ENCODE measurements at regions not wholly inside any gene's neighbourhood (a gene's known extent, or its start where the extent isn't known, plus 50 kb on each side); places are given as distances from the start of the nearest gene placed in this dataset.

- no peak; the same call in 2 of the 3 replicates for ATAC-seq
- TF ChIP-seq ESRRG (CRISPR knock-in tag; IDR thresholded peaks at IDR 0.05) (no peak), TSHZ2 (CRISPR knock-in tag; IDR thresholded peaks at IDR 0.05) (no peak), ZC3H10 (CRISPR knock-in tag; IDR thresholded peaks at IDR 0.05) (no peak), ZNF70 (CRISPR knock-in tag; IDR thresholded peaks at IDR 0.05) (no peak), CSDC2 (CRISPR knock-in tag; IDR thresholded peaks at IDR 0.05) (no peak), SNAI2 (CRISPR knock-in tag; IDR thresholded peaks at IDR 0.05) (no peak), OSR1 (CRISPR knock-in tag; IDR thresholded peaks at IDR 0.05) (no peak), BACH2 (CRISPR knock-in tag; IDR thresholded peaks at IDR 0.05; ENCODE audit: borderline replicate concordance) (no peak), RARB (CRISPR knock-in tag; IDR thresholded peaks at IDR 0.05) (no peak), ARNTL (CRISPR knock-in tag; IDR thresholded peaks at IDR 0.05; ENCODE audit: borderline replicate concordance, low read depth) (no peak)
- TF ChIP-seq, protein P1, sequence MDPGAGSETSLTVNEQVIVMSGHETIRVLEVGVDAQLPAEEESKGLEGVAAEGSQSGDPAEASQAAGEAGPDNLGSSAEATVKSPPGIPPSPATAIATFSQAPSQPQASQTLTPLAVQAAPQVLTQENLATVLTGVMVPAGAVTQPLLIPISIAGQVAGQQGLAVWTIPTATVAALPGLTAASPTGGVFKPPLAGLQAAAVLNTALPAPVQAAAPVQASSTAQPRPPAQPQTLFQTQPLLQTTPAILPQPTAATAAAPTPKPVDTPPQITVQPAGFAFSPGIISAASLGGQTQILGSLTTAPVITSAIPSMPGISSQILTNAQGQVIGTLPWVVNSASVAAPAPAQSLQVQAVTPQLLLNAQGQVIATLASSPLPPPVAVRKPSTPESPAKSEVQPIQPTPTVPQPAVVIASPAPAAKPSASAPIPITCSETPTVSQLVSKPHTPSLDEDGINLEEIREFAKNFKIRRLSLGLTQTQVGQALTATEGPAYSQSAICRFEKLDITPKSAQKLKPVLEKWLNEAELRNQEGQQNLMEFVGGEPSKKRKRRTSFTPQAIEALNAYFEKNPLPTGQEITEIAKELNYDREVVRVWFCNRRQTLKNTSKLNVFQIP (CRISPR knock-in tag; IDR thresholded peaks at IDR 0.05; ENCODE audit: borderline replicate concordance, low read depth) = no peak
Observed at GRCh38 chr3:106635271-106635670, 742.0 kb upstream of the CCDC54 start.

DNA sequence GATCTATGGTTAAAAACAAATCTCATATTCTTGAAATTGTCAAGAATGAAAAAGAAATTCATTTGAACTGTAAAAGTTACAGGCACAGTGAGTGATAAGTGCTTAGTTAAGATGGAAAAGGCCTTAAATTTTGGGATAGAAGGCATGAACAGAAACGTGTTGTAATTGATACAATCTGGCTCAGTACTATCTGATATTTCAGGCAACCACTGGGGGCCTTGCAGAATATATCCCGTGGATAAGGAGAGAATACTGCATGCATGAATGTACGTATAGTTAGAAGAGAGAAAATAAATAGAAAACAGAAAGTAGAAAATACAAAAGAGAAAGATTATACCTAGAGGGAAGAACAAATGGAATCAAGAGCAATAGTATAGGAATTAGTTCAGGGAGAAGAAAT, 741.4 kb upstream of the CCDC54 start:
- TF ChIP-seq CSDC2 (CRISPR knock-in tag; IDR thresholded peaks at IDR 0.05) (no peak), SNAI2 (CRISPR knock-in tag; IDR thresholded peaks at IDR 0.05) (no peak), TOX (CRISPR knock-in tag; IDR thresholded peaks at IDR 0.05; ENCODE audit: borderline replicate concordance) (no peak), ISL1 (CRISPR knock-in tag; IDR thresholded peaks at IDR 0.05) (no peak), GLIS3 (CRISPR knock-in tag; IDR thresholded peaks at IDR 0.05) (no peak)
- TF ChIP-seq, protein P2, sequence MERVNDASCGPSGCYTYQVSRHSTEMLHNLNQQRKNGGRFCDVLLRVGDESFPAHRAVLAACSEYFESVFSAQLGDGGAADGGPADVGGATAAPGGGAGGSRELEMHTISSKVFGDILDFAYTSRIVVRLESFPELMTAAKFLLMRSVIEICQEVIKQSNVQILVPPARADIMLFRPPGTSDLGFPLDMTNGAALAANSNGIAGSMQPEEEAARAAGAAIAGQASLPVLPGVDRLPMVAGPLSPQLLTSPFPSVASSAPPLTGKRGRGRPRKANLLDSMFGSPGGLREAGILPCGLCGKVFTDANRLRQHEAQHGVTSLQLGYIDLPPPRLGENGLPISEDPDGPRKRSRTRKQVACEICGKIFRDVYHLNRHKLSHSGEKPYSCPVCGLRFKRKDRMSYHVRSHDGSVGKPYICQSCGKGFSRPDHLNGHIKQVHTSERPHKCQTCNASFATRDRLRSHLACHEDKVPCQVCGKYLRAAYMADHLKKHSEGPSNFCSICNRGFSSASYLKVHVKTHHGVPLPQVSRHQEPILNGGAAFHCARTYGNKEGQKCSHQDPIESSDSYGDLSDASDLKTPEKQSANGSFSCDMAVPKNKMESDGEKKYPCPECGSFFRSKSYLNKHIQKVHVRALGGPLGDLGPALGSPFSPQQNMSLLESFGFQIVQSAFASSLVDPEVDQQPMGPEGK (CRISPR knock-in tag; IDR thresholded peaks at IDR 0.05; ENCODE audit: borderline replicate concordance) = no peak
- ATAC-seq = no peak

DNA sequence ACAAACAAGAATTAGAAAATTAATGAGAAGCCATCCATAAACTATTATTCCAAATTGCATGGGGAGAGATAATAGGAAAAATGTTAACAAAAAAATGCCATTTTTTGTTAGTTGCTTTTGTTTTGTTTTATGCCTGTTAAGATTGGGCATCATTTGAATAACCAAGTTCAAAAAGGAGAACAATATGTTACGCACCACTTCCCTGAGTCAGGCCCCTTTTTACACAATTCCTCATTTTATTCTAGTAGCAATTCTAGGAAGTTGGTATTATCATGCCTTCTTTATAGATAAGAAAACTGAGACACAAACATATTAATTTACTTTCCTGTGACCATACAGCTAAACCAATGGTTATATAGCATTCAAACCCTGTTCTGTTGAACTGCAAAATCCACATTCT, 736.9 kb upstream of the CCDC54 start:
- no peak for ATAC-seq
- TF ChIP-seq GLIS3 (CRISPR knock-in tag; IDR thresholded peaks at IDR 0.05) (no peak), ZC3H10 (CRISPR knock-in tag; IDR thresholded peaks at IDR 0.05) (no peak), ZNF70 (CRISPR knock-in tag; IDR thresholded peaks at IDR 0.05) (no peak), RARB (CRISPR knock-in tag; IDR thresholded peaks at IDR 0.05) (no peak), ISL1 (CRISPR knock-in tag; IDR thresholded peaks at IDR 0.05) (no peak), BACH2 (CRISPR knock-in tag; IDR thresholded peaks at IDR 0.05; ENCODE audit: borderline replicate concordance) (no peak), ARNTL (CRISPR knock-in tag; IDR thresholded peaks at IDR 0.05; ENCODE audit: borderline replicate concordance, low read depth) (no peak), ZFP3 (CRISPR knock-in tag; IDR thresholded peaks at IDR 0.05) (no peak), OSR1 (CRISPR knock-in tag; IDR thresholded peaks at IDR 0.05) (no peak), TOX (CRISPR knock-in tag; IDR thresholded peaks at IDR 0.05; ENCODE audit: borderline replicate concordance) (no peak), PPARA (CRISPR knock-in tag; IDR thresholded peaks at IDR 0.05; ENCODE audit: borderline replicate concordance) (no peak), ESRRG (CRISPR knock-in tag; IDR thresholded peaks at IDR 0.05) (no peak), ZFP30 (CRISPR knock-in tag; IDR thresholded peaks at IDR 0.05) (no peak), SNAI2 (CRISPR knock-in tag; IDR thresholded peaks at IDR 0.05) (no peak), ZNF8 (CRISPR knock-in tag; IDR thresholded peaks at IDR 0.05) (no peak)

GRCh38 chr3:106642161-106642560, 735.1 kb upstream of the CCDC54 start:
- ATAC-seq = no peak
- TF ChIP-seq, protein P1 (CRISPR knock-in tag; IDR thresholded peaks at IDR 0.05; ENCODE audit: borderline replicate concordance, low read depth) = no peak
- TF ChIP-seq ISL1 (CRISPR knock-in tag; IDR thresholded peaks at IDR 0.05) = no peak
- TF ChIP-seq ZNF70 (CRISPR knock-in tag; IDR thresholded peaks at IDR 0.05) = no peak
- no peak for TF ChIP-seq ZFP3 (CRISPR knock-in tag; IDR thresholded peaks at IDR 0.05)
- no peak for TF ChIP-seq TSHZ2 (CRISPR knock-in tag; IDR thresholded peaks at IDR 0.05)
- no peak for TF ChIP-seq BACH2 (CRISPR knock-in tag; IDR thresholded peaks at IDR 0.05; ENCODE audit: borderline replicate concordance)
- no peak for TF ChIP-seq PPARA (CRISPR knock-in tag; IDR thresholded peaks at IDR 0.05; ENCODE audit: borderline replicate concordance)
- TF ChIP-seq CSRNP3 (CRISPR knock-in tag; IDR thresholded peaks at IDR 0.05) = no peak
- no peak for TF ChIP-seq TCF4 (CRISPR knock-in tag; IDR thresholded peaks at IDR 0.05; ENCODE audit: borderline replicate concordance)
- TF ChIP-seq ZC3H10 (CRISPR knock-in tag; IDR thresholded peaks at IDR 0.05) = no peak
- TF ChIP-seq CSDC2 (CRISPR knock-in tag; IDR thresholded peaks at IDR 0.05) = no peak

Data from SK-N-SH treated with all-trans-retinoic acid at 6 μM for 48 hours (cell line).